Peyer's patch (tissue), 4 donors: ENCODE measurements at regions not wholly inside any gene's neighbourhood (a gene's known extent, or its start where the extent isn't known, plus 50 kb on each side); places are given as distances from the start of the nearest gene placed in this dataset.

ENCODE experiments used
- CTCF ChIP-seq, 6 experiments: fragments of 450-650 bp in 4 of 6; fragments of 200-600 bp in 2 of 6; sonication (generic) in 1 of 6; IDR thresholded peaks; one replicate each; pipeline ENCODE4 v1.5.1; 2017 to 2019; ENCODE audit warnings: antibody characterized with exemption in 6 of 6, mild to moderate bottlenecking in 3 of 6, moderate library complexity in 1 of 6
- POLR2A ChIP-seq, 2 donors: fragments of 450-650 bp; IDR thresholded peaks; one replicate each; pipeline ENCODE4 v1.5.1; 2017; ENCODE audit warnings: antibody characterized with exemption in 2 of 2, mild to moderate bottlenecking in 2 of 2, moderate library complexity in 2 of 2

DNA sequence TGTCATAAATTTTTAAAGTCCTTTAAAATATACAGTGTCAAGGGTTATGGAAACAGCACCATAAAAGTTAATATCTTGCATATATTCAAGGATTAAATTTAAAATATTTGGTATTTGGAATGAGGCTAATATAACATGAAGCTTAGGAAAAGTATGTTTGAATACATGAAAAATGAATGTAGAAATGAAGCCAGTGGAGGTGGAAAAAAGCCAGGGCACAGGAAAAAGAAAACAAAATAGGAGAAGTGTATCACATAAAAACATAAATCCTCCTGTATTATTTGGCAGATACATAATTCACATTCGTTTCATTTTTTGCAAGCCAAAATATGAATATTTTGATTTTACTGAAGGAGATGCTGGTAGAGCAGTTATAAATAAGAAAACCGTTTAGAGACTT lies 587.0 kb upstream of the ZNF608 start:
- TF ChIP-seq CTCF (IDR thresholded peaks at IDR 0.05), result no peak
- TF ChIP-seq POLR2A (IDR thresholded peaks at IDR 0.05), result no peak
